ENCODE measurements at regions not wholly inside any gene's neighbourhood (a gene's known extent, or its start where the extent isn't known, plus 50 kb on each side); places are given as distances from the start of the nearest gene placed in this dataset.

DNA sequence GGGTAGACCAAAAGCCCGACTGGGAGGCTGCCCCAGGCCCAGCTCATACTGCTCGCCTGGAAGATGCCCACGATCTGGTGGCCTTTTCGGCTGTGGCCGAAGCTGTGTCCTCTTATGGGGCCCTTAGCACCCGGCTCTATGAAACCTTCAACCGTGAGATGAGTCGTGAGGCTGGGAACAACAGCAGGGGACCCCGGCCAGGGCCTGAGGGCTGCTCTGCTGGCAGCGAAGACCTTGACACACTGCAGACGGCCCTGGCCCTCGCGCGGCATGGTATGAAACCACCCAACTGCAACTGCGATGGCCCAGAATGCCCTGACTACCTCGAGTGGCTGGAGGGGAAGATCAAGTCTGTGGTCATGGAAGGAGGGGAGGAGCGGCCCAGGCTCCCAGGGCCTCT, 61.7 kb downstream of the TET3 start:
- peaks cover 23% of the 10 kb centered on the region for H3K4me1 Mint-ChIP-seq (ENCODE audit: unreplicated experiment)
- H3K27me3 Mint-ChIP-seq (ENCODE audit: unreplicated experiment) = peaks cover 4% of the 10 kb centered on the region
- peaks cover 19% of the 10 kb centered on the region for H3K36me3 Mint-ChIP-seq (ENCODE audit: low read depth, unreplicated experiment)
- TF ChIP-seq, protein P1, sequence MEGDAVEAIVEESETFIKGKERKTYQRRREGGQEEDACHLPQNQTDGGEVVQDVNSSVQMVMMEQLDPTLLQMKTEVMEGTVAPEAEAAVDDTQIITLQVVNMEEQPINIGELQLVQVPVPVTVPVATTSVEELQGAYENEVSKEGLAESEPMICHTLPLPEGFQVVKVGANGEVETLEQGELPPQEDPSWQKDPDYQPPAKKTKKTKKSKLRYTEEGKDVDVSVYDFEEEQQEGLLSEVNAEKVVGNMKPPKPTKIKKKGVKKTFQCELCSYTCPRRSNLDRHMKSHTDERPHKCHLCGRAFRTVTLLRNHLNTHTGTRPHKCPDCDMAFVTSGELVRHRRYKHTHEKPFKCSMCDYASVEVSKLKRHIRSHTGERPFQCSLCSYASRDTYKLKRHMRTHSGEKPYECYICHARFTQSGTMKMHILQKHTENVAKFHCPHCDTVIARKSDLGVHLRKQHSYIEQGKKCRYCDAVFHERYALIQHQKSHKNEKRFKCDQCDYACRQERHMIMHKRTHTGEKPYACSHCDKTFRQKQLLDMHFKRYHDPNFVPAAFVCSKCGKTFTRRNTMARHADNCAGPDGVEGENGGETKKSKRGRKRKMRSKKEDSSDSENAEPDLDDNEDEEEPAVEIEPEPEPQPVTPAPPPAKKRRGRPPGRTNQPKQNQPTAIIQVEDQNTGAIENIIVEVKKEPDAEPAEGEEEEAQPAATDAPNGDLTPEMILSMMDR (IDR thresholded peaks at IDR 0.05; ENCODE audit: unreplicated experiment) = no peak
- H3K4me3 Mint-ChIP-seq (ENCODE audit: unreplicated experiment) = no peak overlapping the region
- DNase-seq (ENCODE audit: low spot score) = no peak
- H3K9me3 Mint-ChIP-seq (ENCODE audit: unreplicated experiment) = no peaks in the 10 kb centered on the region
- no peak overlapping the region for H3K27ac Mint-ChIP-seq (ENCODE audit: unreplicated experiment)

GRCh38 chr2:74047152-74047551, 62.4 kb downstream of the TET3 start:
- H3K27me3 Mint-ChIP-seq (ENCODE audit: unreplicated experiment) = peaks cover 4% of the 10 kb centered on the region
- peaks cover 19% of the 10 kb centered on the region for H3K36me3 Mint-ChIP-seq (ENCODE audit: low read depth, unreplicated experiment)
- no peak overlapping the region for H3K27ac Mint-ChIP-seq (ENCODE audit: unreplicated experiment)
- H3K4me1 Mint-ChIP-seq (ENCODE audit: unreplicated experiment) = peaks cover 23% of the 10 kb centered on the region
- TF ChIP-seq, protein P1 (IDR thresholded peaks at IDR 0.05; ENCODE audit: unreplicated experiment) = no peak
- DNase-seq (ENCODE audit: low spot score) = no peak
- H3K4me3 Mint-ChIP-seq (ENCODE audit: unreplicated experiment) = no peak overlapping the region
- H3K9me3 Mint-ChIP-seq (ENCODE audit: unreplicated experiment) = no peaks in the 10 kb centered on the region

- Mint-ChIP-seq H3K4me1 (ENCODE audit: unreplicated experiment) (peaks cover 17% of the 10 kb centered on the region), H3K4me3 (ENCODE audit: unreplicated experiment) (no peak overlapping the region), H3K27ac (ENCODE audit: unreplicated experiment) (no peak overlapping the region), H3K9me3 (ENCODE audit: unreplicated experiment) (no peaks in the 10 kb centered on the region), H3K27me3 (ENCODE audit: unreplicated experiment) (peaks cover 4% of the 10 kb centered on the region), H3K36me3 (ENCODE audit: low read depth, unreplicated experiment) (peaks cover 18% of the 10 kb centered on the region)
- TF ChIP-seq, protein P1 (IDR thresholded peaks at IDR 0.05; ENCODE audit: unreplicated experiment) = no peak
- DNase-seq (ENCODE audit: low spot score) = no peak
Observed at GRCh38 chr2:74048147-74048546, 63.4 kb downstream of the TET3 start.

GRCh38 chr2:74048843-74049519, 64.3 kb downstream of the TET3 start:
- Mint-ChIP-seq H3K4me3 (ENCODE audit: unreplicated experiment) (no peak overlapping the region), H3K27ac (ENCODE audit: unreplicated experiment) (no peak overlapping the region), H3K4me1 (ENCODE audit: unreplicated experiment) (peaks cover 19% of the 10 kb centered on the region), H3K36me3 (ENCODE audit: low read depth, unreplicated experiment) (peaks cover 18% of the 10 kb centered on the region), H3K27me3 (ENCODE audit: unreplicated experiment) (peaks cover 8% of the 10 kb centered on the region), H3K9me3 (ENCODE audit: unreplicated experiment) (no peaks in the 10 kb centered on the region)
- TF ChIP-seq, protein P1 (IDR thresholded peaks at IDR 0.05; ENCODE audit: unreplicated experiment) = no peak
- DNase-seq (ENCODE audit: low spot score) = no peak

GRCh38 chr2:74050151-74050550, 65.4 kb downstream of the TET3 start:
- H3K27ac Mint-ChIP-seq (ENCODE audit: unreplicated experiment) = no peak overlapping the region
- TF ChIP-seq, protein P1 (IDR thresholded peaks at IDR 0.05; ENCODE audit: unreplicated experiment) = no peak
- H3K9me3 Mint-ChIP-seq (ENCODE audit: unreplicated experiment) = no peaks in the 10 kb centered on the region

More at GRCh38 chr2:74050151-74050550, 65.4 kb downstream of the TET3 start:
- H3K4me3 Mint-ChIP-seq (ENCODE audit: unreplicated experiment) = no peak overlapping the region
- H3K36me3 Mint-ChIP-seq (ENCODE audit: low read depth, unreplicated experiment) = peaks cover 19% of the 10 kb centered on the region
- no peak for DNase-seq (ENCODE audit: low spot score)
- H3K4me1 Mint-ChIP-seq (ENCODE audit: unreplicated experiment) = peaks cover 20% of the 10 kb centered on the region
- H3K27me3 Mint-ChIP-seq (ENCODE audit: unreplicated experiment) = peaks cover 12% of the 10 kb centered on the region
